ENCODE measurements at regions not wholly inside any gene's neighbourhood (a gene's known extent, or its start where the extent isn't known, plus 50 kb on each side); places are given as distances from the start of the nearest gene placed in this dataset.
"Not testable (repeated sequence)": the region's sequence is repeated elsewhere in the genome, so short reads cannot be mapped to it uniquely, and the experiment has no call there.

- no peak for DNase-seq (ENCODE audit: low spot score)
These were observed 542.4 kb upstream of the RGMB start for GRCh38 chr5:98231089-98231488.

GRCh38 chr5:98237794-98238193 lies 535.7 kb upstream of the RGMB start:
- not testable (repeated sequence) for DNase-seq (ENCODE audit: low spot score); H3K4me3 ChIP-seq

More at GRCh38 chr5:98231089-98231488, 542.4 kb upstream of the RGMB start:
- no peaks in the 10 kb centered on the region for H3K27me3 ChIP-seq (replicated peaks; ENCODE audit: insufficient read depth)
- ATAC-seq (ENCODE audit: insufficient number of reproducible peaks, low FRiP score, low read depth), result no peak
- no peaks in the 10 kb centered on the region for H3K4me1 ChIP-seq (ENCODE audit: control insufficient read depth in 1 of 2, low read depth in 2 of 2)
- no peak for TF ChIP-seq CTCF (IDR thresholded peaks at IDR 0.05)
- H3K27ac ChIP-seq, result no peak overlapping the region
- H3K9me3 ChIP-seq, result peaks cover 3% of the 10 kb centered on the region
- H3K36me3 ChIP-seq, result no peaks in the 10 kb centered on the region
- H3K4me3 ChIP-seq, result no peak overlapping the region

GRCh38 chr5:98243972-98244371 lies 529.5 kb upstream of the RGMB start:
- no peak overlapping the region for H3K4me3 ChIP-seq
- TF ChIP-seq CTCF (IDR thresholded peaks at IDR 0.05), result no peak
- H3K4me1 ChIP-seq (ENCODE audit: control insufficient read depth in 1 of 2, low read depth in 2 of 2), result no peaks in the 10 kb centered on the region
- no peaks in the 10 kb centered on the region for H3K27me3 ChIP-seq (replicated peaks; ENCODE audit: insufficient read depth)
- no peak for ATAC-seq (ENCODE audit: insufficient number of reproducible peaks, low FRiP score, low read depth)
- H3K36me3 ChIP-seq, result no peaks in the 10 kb centered on the region
- no peak for DNase-seq (ENCODE audit: low spot score)
- H3K27ac ChIP-seq, result no peak overlapping the region
- H3K9me3 ChIP-seq, result peaks cover 4% of the 10 kb centered on the region

More at GRCh38 chr5:98237794-98238193, 535.7 kb upstream of the RGMB start:
- H3K9me3 ChIP-seq; ATAC-seq (ENCODE audit: insufficient number of reproducible peaks, low FRiP score, low read depth); H3K27ac ChIP-seq; H3K4me1 ChIP-seq (ENCODE audit: control insufficient read depth in 1 of 2, low read depth in 2 of 2); H3K27me3 ChIP-seq (replicated peaks; ENCODE audit: insufficient read depth); H3K36me3 ChIP-seq: not testable (repeated sequence)

- Histone ChIP-seq H3K9me3 (no peaks in the 10 kb centered on the region), H3K27me3 (replicated peaks; ENCODE audit: insufficient read depth) (no peaks in the 10 kb centered on the region), H3K36me3 (no peaks in the 10 kb centered on the region), H3K4me1 (ENCODE audit: control insufficient read depth in 1 of 2, low read depth in 2 of 2) (no peaks in the 10 kb centered on the region), H3K4me3 (no peak overlapping the region), H3K27ac (no peak overlapping the region)
- DNase-seq (ENCODE audit: low spot score) (no peak), ATAC-seq (ENCODE audit: insufficient number of reproducible peaks, low FRiP score, low read depth) (no peak)
- no peak for TF ChIP-seq CTCF (IDR thresholded peaks at IDR 0.05)
These were observed 524.5 kb upstream of the RGMB start for GRCh38 chr5:98248949-98249348.

- no peaks in the 10 kb centered on the region for H3K4me1 ChIP-seq (ENCODE audit: control insufficient read depth in 1 of 2, low read depth in 2 of 2)
- H3K27ac ChIP-seq, result no peak overlapping the region
- no peaks in the 10 kb centered on the region for H3K36me3 ChIP-seq
- TF ChIP-seq CTCF (IDR thresholded peaks at IDR 0.05), result no peak
- ATAC-seq (ENCODE audit: insufficient number of reproducible peaks, low FRiP score, low read depth) (no peak), DNase-seq (ENCODE audit: low spot score) (no peak)
- no peak overlapping the region for H3K4me3 ChIP-seq
- H3K27me3 ChIP-seq (replicated peaks; ENCODE audit: insufficient read depth), result no peaks in the 10 kb centered on the region
- H3K9me3 ChIP-seq, result no peaks in the 10 kb centered on the region
These were observed 514.5 kb upstream of the RGMB start for GRCh38 chr5:98258939-98259338.

GRCh38 chr5:98259595-98259994 lies 513.9 kb upstream of the RGMB start:
- Histone ChIP-seq H3K9me3 (no peaks in the 10 kb centered on the region), H3K27me3 (replicated peaks; ENCODE audit: insufficient read depth) (no peaks in the 10 kb centered on the region), H3K4me1 (ENCODE audit: control insufficient read depth in 1 of 2, low read depth in 2 of 2) (no peaks in the 10 kb centered on the region), H3K27ac (no peak overlapping the region), H3K36me3 (no peaks in the 10 kb centered on the region), H3K4me3 (no peak overlapping the region)
- DNase-seq (ENCODE audit: low spot score), result no peak
- no peak for ATAC-seq (ENCODE audit: insufficient number of reproducible peaks, low FRiP score, low read depth)
- TF ChIP-seq CTCF (IDR thresholded peaks at IDR 0.05), result no peak

Data from thoracic aorta (tissue), 2 donors.